K562 (cell line): ENCODE measurements at regions not wholly inside any gene's neighbourhood (a gene's known extent, or its start where the extent isn't known, plus 50 kb on each side); places are given as distances from the start of the nearest gene placed in this dataset.

Source experiments
- ATAC-seq: fragments of 200-7000 bp; cut with Tn5 transposase; 3 replicates; pipeline ENCODE4 v1.9.1; 2020; ENCODE audit warnings: moderate library complexity
- BruUV-seq: library from RNA; stranded (reverse); fragments of 400-500 nt; replicated peaks from 2 replicates; lab custom pipeline; 2021; lab: Mats Ljungman, UMichigan
- CTCF ChIA-PET: fragments of 300-600 bp; formaldehyde crosslinking; extraction: SDS; loops from one replicate; lab custom pipeline; 2021; ENCODE audit warnings: low intra/inter-chr PET ratio; lab: Yijun Ruan, JAX
- POLR2A ChIA-PET: fragments of 300-600, 350-650 bp; sonication (Branson Sonifier 250); formaldehyde crosslinking; extraction: SDS; loops from one replicate; lab custom pipeline; 2021; ENCODE audit warnings: antibody characterized with exemption, inconsistent platforms; lab: Yijun Ruan, JAX
- DNase-seq, 4 experiments: peaks; one replicate each; pipeline versions ENCODE4 v3.0.0 to v3.0.0-alpha.2; 2011 to 2018; ENCODE audit warnings: low spot score in 3 of 4, mixed read lengths in 3 of 4; ENCODE audit errors: extremely low read depth in 1 of 4
- FAIRE-seq: peaks from 2 replicates; lab custom pipeline; 2011; peaks lifted over from hg19 to GRCh38; lab: Jason Lieb, UNC
- H2AFZ ChIP-seq: 2 replicates; pipeline ENCODE4 v1.6.0; 2011; ENCODE audit warnings: low read depth, low read length, control low read depth, inconsistent platforms
- H3K27ac ChIP-seq: fragments of 200-600 bp; 3 replicates; pipeline ENCODE4 v1.8.0; 2011; ENCODE audit warnings: low read depth, mild to moderate bottlenecking, control low read depth, inconsistent platforms, low read length, moderate library complexity, mixed read lengths; ENCODE audit errors: extremely low read depth
- H3K27me3 ChIP-seq, 2 experiments: fragments of 300-600 bp in 1 of 2; 2 replicates in 1 of 2; 3 replicates in 1 of 2; pipeline versions ENCODE4 v1.6.0 to v1.8.0; 2011; ENCODE audit warnings: inconsistent platforms in 2 of 2, low read length in 2 of 2, mild to moderate bottlenecking in 1 of 2, mixed read lengths in 1 of 2, moderate library complexity in 1 of 2; ENCODE audit not compliant: control insufficient read depth in 2 of 2, insufficient read depth in 2 of 2
- H3K36me3 ChIP-seq: fragments of 300-600 bp; 3 replicates; pipeline ENCODE4 v1.8.0; 2011; ENCODE audit warnings: mild to moderate bottlenecking, low read length, inconsistent platforms; ENCODE audit not compliant: control insufficient read depth, insufficient read depth
- H3K4me1 ChIP-seq, 2 experiments: fragments of 200-600 bp in 1 of 2; replicated peaks in 1 of 2; 2 replicates in 1 of 2; 3 replicates in 1 of 2; pipeline versions ENCODE4 v1.5.1 to v1.8.0; 2011; ENCODE audit warnings: inconsistent platforms in 2 of 2, low read length in 2 of 2, mild to moderate bottlenecking in 1 of 2, mixed read lengths in 1 of 2, moderate library complexity in 1 of 2; ENCODE audit not compliant: control insufficient read depth in 2 of 2, insufficient read depth in 2 of 2
- H3K4me2 ChIP-seq: 2 replicates; pipeline ENCODE4 v1.6.1; 2011; ENCODE audit warnings: low read length, control low read depth, inconsistent platforms, mixed read lengths; ENCODE audit not compliant: insufficient read depth
- H3K4me3 ChIP-seq: fragments of 200-600 bp; sonication (generic), shearing (Covaris generic); 2 replicates; pipeline ENCODE4 v1.5.1; 2016; ENCODE audit warnings: control low read depth, inconsistent platforms
- H3K79me2 ChIP-seq: fragments of 200-600 bp; 3 replicates; pipeline ENCODE4 v1.8.0; 2011; ENCODE audit warnings: low read length, inconsistent platforms; ENCODE audit not compliant: control insufficient read depth, insufficient read depth
- H3K9ac ChIP-seq, 2 experiments: 2 replicates each; pipeline versions ENCODE4 v1.6.0 to v1.6.1; 2011; ENCODE audit warnings: low read depth in 2 of 2, low read length in 2 of 2, control low read depth in 1 of 2, inconsistent platforms in 1 of 2, mild to moderate bottlenecking in 1 of 2, mixed read lengths in 1 of 2; ENCODE audit not compliant: insufficient read depth in 1 of 2
- H3K9me1 ChIP-seq: one replicate; pipeline ENCODE4 v1.6.0; 2011; ENCODE audit warnings: inconsistent platforms, mild to moderate bottlenecking, low read length, moderate library complexity; ENCODE audit not compliant: control insufficient read depth, insufficient read depth
- H3K9me3 ChIP-seq: replicated peaks from 2 replicates; pipeline ENCODE4 v1.5.1; 2011; ENCODE audit warnings: low read depth, low read length, inconsistent platforms; ENCODE audit not compliant: control insufficient read depth, insufficient read depth
- H4K20me1 ChIP-seq: replicated peaks from 2 replicates; pipeline ENCODE4 v1.6.1; 2011; ENCODE audit warnings: low read length, inconsistent platforms, mixed read lengths; ENCODE audit not compliant: control insufficient read depth, insufficient read depth
- HOMEZ ChIP-seq: fragments of 250-450 bp; sonication (Bioruptor Pico); IDR thresholded peaks from 2 replicates; pipeline ENCODE4 v1.4.0; 2020; ENCODE audit warnings: mild to moderate bottlenecking, moderate library complexity
- ZNF561 ChIP-seq: fragments of 450-650 bp; formaldehyde crosslinking; conservative IDR thresholded peaks from 2 replicates; pipeline ENCODE4 v1.4.0; 2020; ENCODE audit warnings: mild to moderate bottlenecking, moderate library complexity
- ZNF780A ChIP-seq: fragments of 250-450 bp; sonication (Bioruptor Pico); IDR thresholded peaks from 2 replicates; pipeline ENCODE4 v1.5.0; 2021; ENCODE audit warnings: mild to moderate bottlenecking
- WGBS: fragments of 100-300 bp; shearing (Covaris generic); methylation state at CpG from one replicate; pipeline ENCODE4 v1.1.6; 2016; ENCODE audit warnings: low coverage, mixed read lengths; ENCODE audit not compliant: insufficient coverage; ENCODE audit errors: missing lambda C conversion rate; 5-methylcytosine and 5-hydroxymethylcytosine counted together
- in situ Hi-C: fragments of 300-500 bp; cut with MboI; formaldehyde crosslinking; loops from 4 replicates; pipeline ENCODE4 v1.15.0; 2018; ENCODE audit warnings: inconsistent platforms, mixed read lengths
- intact Hi-C: fragments of 100-400 bp; cut with micrococcal nuclease; formaldehyde crosslinking; loops from 2 replicates; pipeline ENCODE4 v1.14.2; 2022
- TF ChIP-seq, protein P1 (sequence below): fragments of 200-800 bp; sonication (Bioruptor generic); IDR thresholded peaks from 2 replicates; pipeline ENCODE4 v1.6.1; 2017; ENCODE audit warnings: missing genetic modification characterization, missing compliant biosample characterization

DNA sequence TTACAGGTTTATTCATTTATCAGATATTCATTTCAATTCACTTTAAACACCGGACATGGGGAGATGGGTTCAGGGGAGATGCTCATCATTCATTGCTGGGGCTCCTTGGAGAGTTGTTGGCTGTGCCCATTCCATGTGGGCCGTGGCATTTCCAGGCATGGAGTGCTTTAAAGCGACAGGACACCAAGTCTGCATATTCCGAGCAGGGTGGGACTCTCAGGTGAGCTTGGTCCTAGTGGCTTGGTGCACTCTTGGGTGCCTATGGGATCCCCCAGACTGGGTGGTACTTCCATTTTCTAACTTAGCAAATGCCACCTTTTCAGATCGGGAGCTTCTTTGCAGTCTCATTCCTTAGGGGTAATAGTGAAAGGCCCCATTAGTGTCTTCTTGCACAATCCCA is 619.5 kb upstream of the CADM1 start:
- POLR2A ChIA-PET = no interaction called here
- ATAC-seq (no peak), FAIRE-seq (no peak), DNase-seq (no peak)
- Histone ChIP-seq H3K4me1 (no peaks in the 10 kb centered on the region), H3K27ac (no peak overlapping the region), H3K4me3 (no peak overlapping the region), H3K9me3 (no peaks in the 10 kb centered on the region), H3K9ac (no peak overlapping the region), H3K36me3 (no peaks in the 10 kb centered on the region), H3K79me2 (no peaks in the 10 kb centered on the region), H3K9me1 (no peaks in the 10 kb centered on the region), H3K4me2 (no peak overlapping the region), H4K20me1 (no peaks in the 10 kb centered on the region), H3K27me3 (no peaks in the 10 kb centered on the region; a peak in 1 of 5 replicates), H2AFZ (no peak overlapping the region)
- CTCF ChIA-PET = no interaction called here
- TF ChIP-seq ZNF561 (CRISPR knock-in tag) = no peak
- TF ChIP-seq, protein P1, sequence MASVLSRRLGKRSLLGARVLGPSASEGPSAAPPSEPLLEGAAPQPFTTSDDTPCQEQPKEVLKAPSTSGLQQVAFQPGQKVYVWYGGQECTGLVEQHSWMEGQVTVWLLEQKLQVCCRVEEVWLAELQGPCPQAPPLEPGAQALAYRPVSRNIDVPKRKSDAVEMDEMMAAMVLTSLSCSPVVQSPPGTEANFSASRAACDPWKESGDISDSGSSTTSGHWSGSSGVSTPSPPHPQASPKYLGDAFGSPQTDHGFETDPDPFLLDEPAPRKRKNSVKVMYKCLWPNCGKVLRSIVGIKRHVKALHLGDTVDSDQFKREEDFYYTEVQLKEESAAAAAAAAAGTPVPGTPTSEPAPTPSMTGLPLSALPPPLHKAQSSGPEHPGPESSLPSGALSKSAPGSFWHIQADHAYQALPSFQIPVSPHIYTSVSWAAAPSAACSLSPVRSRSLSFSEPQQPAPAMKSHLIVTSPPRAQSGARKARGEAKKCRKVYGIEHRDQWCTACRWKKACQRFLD (CRISPR knock-in tag) = no peak
- no peak for TF ChIP-seq HOMEZ (CRISPR knock-in tag)
- no peak for TF ChIP-seq ZNF780A (CRISPR knock-in tag)
- 1% methylated on average over 5 of the region's 5 CpGs for WGBS
- BruUV-seq = no TSS peak
- intact Hi-C loops (no loop called here), in situ Hi-C loops (no loop called here)
